ENCODE measurements at regions not wholly inside any gene's neighbourhood (a gene's known extent, or its start where the extent isn't known, plus 50 kb on each side); places are given as distances from the start of the nearest gene placed in this dataset.

DNA sequence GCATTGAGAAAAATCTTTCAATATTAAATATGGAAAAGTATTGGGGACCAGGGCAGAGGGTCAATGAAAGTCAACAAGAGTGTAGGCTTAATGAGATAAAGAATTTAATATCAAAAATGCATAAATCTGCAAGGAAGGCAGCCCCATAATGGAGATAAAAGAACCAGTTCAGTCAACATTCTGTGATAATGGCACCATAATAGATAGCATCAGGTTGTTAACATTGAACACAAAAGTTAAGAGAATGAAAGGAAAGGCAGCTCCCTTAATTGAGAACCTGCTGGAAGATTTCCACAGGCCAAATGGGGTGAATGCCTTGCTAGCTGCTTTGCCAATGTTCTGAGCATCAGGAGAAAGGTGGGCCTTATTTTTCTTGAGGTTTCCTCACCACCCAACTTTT is 60.4 kb upstream of the TMEM33 start:
- no peak for DNase-seq
- H3K9ac ChIP-seq (ENCODE audit: low read depth in 2 of 2, low read length in 2 of 2), result no peak overlapping the region
- intact Hi-C loops (cut with DNase I), result no loop called here
- H3K9me3 ChIP-seq, result no peaks in the 10 kb centered on the region
- no peak overlapping the region for H3K4me3 ChIP-seq
- no peaks in the 10 kb centered on the region for H3K4me1 ChIP-seq
- no peaks in the 10 kb centered on the region for H3K36me3 ChIP-seq
- TF ChIP-seq, protein P1, sequence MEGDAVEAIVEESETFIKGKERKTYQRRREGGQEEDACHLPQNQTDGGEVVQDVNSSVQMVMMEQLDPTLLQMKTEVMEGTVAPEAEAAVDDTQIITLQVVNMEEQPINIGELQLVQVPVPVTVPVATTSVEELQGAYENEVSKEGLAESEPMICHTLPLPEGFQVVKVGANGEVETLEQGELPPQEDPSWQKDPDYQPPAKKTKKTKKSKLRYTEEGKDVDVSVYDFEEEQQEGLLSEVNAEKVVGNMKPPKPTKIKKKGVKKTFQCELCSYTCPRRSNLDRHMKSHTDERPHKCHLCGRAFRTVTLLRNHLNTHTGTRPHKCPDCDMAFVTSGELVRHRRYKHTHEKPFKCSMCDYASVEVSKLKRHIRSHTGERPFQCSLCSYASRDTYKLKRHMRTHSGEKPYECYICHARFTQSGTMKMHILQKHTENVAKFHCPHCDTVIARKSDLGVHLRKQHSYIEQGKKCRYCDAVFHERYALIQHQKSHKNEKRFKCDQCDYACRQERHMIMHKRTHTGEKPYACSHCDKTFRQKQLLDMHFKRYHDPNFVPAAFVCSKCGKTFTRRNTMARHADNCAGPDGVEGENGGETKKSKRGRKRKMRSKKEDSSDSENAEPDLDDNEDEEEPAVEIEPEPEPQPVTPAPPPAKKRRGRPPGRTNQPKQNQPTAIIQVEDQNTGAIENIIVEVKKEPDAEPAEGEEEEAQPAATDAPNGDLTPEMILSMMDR (IDR thresholded peaks at IDR 0.05), result no peak
- H3K27ac ChIP-seq, result no peak overlapping the region
- peaks cover 53% of the 10 kb centered on the region for H3K27me3 ChIP-seq

DNA sequence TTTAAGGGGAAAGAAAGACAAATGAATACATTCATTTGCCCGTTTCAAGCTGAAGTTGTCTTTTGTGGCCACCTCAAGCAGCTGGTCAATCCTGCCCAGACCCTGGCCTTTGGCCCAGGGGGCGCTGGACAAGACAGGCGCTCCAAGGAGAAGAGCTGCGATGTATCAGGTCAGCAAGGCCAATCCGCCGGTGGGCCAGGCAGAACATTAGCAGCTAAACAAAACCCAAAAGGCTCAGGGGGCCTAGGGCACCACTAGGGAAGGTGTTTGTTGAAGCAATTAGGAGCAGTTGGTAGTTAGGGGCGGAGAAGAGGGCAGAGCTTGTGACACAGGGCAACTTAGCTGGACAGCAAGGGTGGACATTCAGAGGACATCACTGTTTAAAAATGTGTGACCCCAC is 60.8 kb upstream of the TMEM33 start:
- H3K4me1 ChIP-seq, result no peaks in the 10 kb centered on the region
- TF ChIP-seq, protein P1 (IDR thresholded peaks at IDR 0.05), result no peak
- no peak overlapping the region for H3K9ac ChIP-seq (ENCODE audit: low read depth in 2 of 2, low read length in 2 of 2)
- H3K36me3 ChIP-seq, result no peaks in the 10 kb centered on the region
- no peaks in the 10 kb centered on the region for H3K9me3 ChIP-seq
- no peak overlapping the region for H3K27ac ChIP-seq
- DNase-seq, result no peak
- H3K4me3 ChIP-seq, result no peak overlapping the region
- intact Hi-C loops (cut with DNase I), result no loop called here
- peaks cover 48% of the 10 kb centered on the region for H3K27me3 ChIP-seq

DNA sequence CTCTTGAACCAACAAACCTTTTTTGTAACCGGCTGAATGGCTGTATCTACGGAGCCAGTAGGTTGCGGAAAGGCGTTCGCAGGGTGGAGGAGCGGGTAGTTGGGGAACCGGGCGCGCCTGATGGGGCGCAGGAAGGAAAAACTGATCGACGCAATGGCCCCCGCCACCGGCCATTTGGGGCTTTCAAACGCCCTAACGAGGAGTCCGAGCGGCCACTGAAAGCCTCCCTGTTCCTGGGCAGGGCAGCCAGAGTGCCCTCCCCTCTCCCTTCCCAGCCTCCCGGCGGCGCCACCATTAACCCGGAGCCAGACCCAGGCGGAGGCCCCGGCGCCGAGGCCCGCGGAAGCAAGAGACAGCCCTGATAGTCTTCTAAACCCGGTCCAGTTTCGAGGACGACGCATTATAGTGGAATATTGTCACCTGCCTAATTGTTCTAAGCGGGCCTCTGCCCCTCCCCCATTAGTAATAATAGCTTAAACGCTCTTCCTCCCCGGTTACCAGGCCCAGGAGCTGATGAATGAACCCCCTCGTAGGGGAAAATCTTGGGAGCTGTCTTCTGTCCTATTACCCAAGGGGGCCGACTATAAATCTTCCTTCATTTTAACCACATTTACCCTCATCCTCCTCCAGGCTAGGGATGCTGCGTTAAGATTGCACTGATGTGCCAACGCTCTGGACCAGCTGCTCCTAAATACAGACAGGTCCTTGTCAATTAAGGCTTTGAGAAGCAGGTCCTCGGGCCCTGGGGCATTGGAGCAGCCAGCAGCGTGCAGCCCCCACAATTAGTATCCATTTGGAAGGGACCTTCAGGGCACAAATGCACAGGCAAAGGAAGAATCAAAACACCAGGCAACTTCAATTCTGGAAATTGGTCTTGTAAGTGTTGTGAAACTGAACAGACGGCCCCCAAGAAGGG is 61.6 kb upstream of the TMEM33 start:
- TF ChIP-seq, protein P1 (IDR thresholded peaks at IDR 0.05), result no peak
- no peaks in the 10 kb centered on the region for H3K4me1 ChIP-seq
- DNase-seq, result no peak
- H3K9me3 ChIP-seq, result no peaks in the 10 kb centered on the region
- intact Hi-C loops (cut with DNase I), result no loop called here
- H3K9ac ChIP-seq (ENCODE audit: low read depth in 2 of 2, low read length in 2 of 2), result no peak overlapping the region
- no peak overlapping the region for H3K4me3 ChIP-seq
- H3K27me3 ChIP-seq, result peaks cover 40% of the 10 kb centered on the region
- no peaks in the 10 kb centered on the region for H3K36me3 ChIP-seq
- H3K27ac ChIP-seq, result no peak overlapping the region

GRCh38 chr4:41870035-41870434 is 65.2 kb upstream of the TMEM33 start:
- H3K4me3 ChIP-seq, result no peak overlapping the region
- H3K4me1 ChIP-seq, result no peaks in the 10 kb centered on the region
- H3K9me3 ChIP-seq, result no peaks in the 10 kb centered on the region
- TF ChIP-seq, protein P1 (IDR thresholded peaks at IDR 0.05), result no peak
- H3K36me3 ChIP-seq, result no peaks in the 10 kb centered on the region
- H3K27ac ChIP-seq, result no peak overlapping the region
- H3K9ac ChIP-seq (ENCODE audit: low read depth in 2 of 2, low read length in 2 of 2), result no peak overlapping the region
- peaks cover 54% of the 10 kb centered on the region for H3K27me3 ChIP-seq
- intact Hi-C loops (cut with DNase I), result no loop called here
- DNase-seq, result no peak

DNA sequence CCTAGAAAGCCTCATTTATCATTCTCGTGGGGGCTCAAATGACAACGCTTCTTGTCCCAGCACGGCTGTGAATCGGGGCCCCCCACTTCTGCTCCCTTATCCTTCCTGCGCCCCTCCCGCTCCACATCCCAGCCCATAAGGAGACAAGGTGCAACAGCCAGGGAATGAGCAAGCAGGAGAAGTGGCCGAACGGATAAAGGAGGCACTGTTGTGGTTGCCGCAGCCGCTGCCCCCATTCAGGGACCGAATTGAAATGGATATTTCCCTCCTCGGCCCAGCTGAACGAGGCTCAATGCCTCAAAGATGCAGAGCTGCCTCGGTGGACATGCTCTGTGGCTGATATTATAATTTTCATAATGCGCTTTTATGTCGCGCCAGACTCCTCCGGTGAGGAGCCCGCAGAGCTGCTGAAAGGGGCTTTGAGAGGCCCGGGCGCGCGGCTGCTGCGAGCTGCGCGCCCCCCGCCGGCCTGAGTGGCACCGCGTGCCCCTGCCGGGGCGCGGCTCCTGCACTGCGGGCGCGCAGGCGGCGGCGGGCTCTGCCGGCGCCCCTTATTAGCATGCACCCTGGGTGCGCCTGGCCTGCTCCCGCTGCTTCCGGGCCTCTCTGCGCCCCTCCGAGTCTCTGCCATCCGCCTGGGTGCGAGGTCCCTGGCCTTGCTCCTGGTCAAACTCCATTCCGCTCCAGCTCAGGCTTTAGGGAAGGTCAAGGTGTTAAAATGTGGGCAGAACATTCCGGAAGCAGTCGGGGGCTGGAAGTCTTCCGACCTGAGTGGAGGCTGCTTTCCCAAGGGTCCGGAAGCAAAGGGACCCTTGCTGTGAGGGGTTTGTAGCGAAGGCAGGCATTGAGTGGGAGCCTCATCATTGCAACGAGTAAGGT is 68.2 kb upstream of the TMEM33 start:
- Histone ChIP-seq H3K4me3 (no peak overlapping the region), H3K9ac (ENCODE audit: low read depth in 2 of 2, low read length in 2 of 2) (no peak overlapping the region), H3K27me3 (peaks cover 39% of the 10 kb centered on the region), H3K4me1 (no peaks in the 10 kb centered on the region), H3K9me3 (no peaks in the 10 kb centered on the region), H3K27ac (no peak overlapping the region), H3K36me3 (no peaks in the 10 kb centered on the region)
- intact Hi-C loops (cut with DNase I), result no loop called here
- TF ChIP-seq, protein P1 (IDR thresholded peaks at IDR 0.05), result no peak
- DNase-seq, result no peak
